NCI-H1417 treated with DMSO at 0.1 percent for 48 hours (cell line): ENCODE measurements at regions not wholly inside any gene's neighbourhood (a gene's known extent, or its start where the extent isn't known, plus 50 kb on each side); places are given as distances from the start of the nearest gene placed in this dataset.
"Not testable (repeated sequence)": the region's sequence is repeated elsewhere in the genome, so short reads cannot be mapped to it uniquely, and the experiment has no call there.

Source experiments
- DNase-seq: peaks from one replicate; lab custom pipeline; 2025; lab: John Stamatoyannopoulos, UW

DNA sequence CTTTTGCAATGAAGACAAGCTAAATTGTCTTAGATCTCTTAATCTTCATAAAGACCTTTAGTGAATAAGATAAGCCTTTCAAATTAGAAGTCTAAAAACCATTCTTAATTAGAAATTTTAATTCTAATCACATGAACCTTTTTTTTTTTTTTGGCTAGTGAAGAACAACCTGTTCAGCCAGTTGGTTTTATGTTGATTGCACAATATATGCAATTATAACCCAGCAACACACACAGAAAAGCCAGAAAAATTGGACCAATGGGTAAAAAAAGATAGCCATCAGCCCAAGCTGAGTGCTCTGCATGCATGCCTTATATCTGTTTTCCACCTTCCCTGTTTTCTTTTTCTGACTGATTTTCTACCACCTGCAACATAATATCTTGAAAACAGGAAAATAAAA lies 252.2 kb downstream of the SYT10 start:
- no peak for DNase-seq

DNA sequence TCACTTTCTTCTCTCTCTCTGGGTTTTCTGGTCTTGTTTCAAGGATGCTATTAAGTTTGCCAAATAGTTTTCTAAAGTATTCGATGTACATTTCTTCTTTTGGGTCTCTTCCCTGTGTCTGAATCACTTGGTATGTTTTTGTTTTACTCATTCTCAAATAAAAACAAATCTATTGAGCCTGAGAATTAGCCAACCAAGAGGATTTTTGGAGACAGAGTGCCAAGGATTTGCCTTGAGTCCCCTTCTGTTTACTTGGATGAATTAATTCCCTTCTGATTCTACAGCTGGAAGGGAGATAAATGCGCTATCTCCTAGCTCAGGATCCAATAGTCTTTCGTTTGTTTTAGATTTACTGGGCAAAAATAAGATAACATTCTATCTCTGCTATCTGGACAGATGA lies 255.5 kb downstream of the SYT10 start:
- DNase-seq = no peak

DNA sequence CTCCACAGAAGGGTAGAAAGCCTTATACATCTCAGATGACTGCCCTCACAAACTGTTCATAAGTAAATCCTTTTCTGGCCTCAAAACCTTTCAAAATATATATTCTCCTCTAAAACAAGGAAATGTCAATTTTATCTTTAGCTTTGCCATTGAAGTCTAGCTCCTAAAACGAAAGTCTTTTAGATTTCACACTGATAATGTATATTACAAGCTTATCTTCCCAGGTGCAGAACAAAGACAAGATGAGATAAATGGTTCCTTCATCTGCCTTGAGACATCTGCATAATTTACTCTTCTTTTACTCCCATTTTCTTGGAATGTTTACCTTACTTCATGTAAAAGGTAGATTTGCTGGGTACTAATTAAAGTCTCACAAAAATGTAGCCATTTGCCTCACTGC lies 257.1 kb downstream of the SYT10 start:
- DNase-seq = no peak

DNA sequence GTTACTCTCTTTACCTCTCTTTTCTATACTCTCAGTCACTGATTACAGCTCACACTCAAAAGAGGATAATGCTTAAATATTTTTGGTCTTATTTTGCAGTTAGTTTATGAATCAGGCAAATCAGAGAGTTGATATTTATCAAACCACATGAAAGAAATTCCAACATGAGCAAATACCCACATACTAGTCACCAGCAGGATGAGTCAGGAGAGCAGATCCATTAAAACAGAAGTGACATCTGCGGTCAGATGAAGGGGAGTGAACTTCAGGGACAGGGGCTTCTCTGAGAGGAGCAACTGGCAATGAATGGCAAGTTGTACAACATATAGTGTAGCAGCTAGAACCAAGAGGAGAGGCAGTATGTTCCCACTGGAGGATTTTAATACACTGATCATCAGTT lies 258.7 kb downstream of the SYT10 start:
- DNase-seq = no peak

DNA sequence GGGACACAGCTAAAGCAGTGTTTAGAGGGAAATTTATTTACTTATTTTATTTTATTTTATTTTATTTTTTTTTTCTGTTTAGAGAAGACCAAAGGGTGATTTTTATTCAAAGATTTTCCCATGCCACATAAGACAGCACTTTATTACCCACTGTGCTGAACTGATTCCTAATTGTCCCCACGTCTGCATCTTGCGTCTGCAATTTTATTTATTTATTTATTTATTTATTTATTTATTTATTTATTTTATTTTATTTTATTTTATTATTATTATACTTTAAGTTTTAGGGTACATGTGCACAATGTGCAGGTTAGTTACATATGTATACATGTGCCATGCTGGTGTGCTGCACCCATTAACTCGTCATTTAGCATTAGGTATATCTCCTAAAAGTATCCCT lies 269.7 kb upstream of the PKP2 start:
- DNase-seq = not testable (repeated sequence)

DNA sequence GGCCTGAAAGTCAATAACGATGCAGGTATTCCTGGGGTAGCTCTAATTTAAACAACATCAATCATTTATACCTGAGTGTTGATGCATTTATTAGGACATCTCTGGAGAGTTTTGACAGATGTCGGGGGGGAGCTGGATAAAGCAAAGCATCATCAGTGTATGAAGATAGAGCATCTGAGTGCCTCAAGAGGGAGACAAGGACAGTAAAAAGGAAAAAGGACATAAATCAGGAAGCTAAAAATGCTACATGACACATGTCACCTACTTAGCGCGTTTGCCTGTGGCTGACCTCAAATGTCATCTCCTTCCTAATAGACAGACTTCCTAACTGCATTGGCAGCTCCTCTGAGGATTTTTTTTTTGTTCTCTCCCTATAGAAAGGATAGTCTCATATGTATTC lies 259.5 kb upstream of the PKP2 start:
- DNase-seq = no peak

DNA sequence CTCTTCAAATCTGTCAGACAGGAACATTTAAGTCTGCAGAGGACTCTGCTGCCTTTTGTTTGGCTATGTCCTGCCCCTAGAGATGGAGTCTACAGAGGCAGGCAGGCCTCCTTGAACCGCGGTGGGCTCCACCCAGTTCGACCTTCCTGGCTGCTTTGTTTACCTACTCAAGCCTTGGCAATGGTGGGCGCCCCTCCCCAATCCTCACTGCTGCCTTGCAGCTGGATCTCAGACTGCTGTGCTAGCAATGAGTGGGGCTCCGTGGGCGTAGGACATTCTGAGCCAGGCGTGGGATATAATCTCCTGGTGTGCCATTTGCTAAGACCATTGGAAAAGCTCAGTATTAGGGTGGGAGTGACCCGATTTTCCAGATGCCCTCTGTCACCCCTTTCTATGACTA lies 250.7 kb upstream of the PKP2 start:
- not testable (repeated sequence) for DNase-seq

DNA sequence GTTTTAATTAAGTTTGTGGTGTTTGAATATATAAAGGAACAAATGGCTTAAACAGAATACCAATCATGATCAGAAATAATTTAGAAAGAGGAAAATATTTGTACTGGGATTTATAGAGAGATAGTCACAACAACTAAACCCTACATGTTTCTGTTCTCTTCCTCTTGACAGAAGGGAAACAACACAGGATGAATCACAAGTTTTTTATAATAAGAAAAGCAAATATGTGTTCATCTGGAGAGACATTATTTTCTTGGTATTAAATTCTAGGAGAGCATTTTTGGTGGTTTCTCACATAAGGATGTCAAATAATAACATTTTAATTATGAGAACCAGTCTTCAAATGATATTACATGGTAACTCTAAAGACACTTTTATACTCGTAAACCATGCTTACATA lies 232.9 kb upstream of the PKP2 start:
- no peak for DNase-seq

DNA sequence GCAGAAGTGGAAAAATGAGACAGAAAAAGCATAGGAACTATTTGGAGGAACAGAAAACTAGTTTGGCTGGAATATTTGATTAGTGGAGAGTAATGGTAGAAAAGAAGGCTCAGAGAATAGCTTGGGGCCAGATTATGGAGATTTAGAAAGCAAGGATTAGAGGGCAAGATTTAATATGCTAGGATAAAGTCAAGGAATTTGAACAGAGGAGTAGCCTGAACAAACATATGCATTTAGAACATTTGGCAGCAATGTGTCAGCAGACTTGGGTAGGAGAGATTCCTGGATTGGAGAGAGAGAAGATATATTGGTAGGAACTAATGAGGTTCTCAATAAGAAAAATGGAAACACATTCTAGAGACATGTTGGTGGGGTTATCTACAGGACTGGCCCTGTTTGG lies 229.2 kb upstream of the PKP2 start:
- DNase-seq = no peak

DNA sequence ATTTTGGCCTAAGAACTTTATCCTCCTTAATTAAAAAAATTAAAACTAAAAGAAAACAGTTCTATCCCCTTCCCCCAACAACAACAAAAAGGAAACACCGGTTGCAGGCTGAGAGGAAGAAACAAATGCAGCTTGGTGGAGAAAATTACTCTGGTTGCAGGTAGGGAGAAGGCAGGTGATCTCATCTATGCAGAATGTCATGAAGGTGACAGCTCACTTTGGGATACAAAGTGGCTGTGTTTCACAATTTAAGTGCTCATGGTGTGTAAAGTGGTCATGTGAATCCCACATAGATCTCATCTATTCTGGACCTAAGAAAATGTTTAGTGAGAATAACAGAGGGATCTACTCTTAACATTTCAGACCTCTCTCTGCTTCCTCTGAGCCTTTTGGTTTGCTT lies 219.7 kb upstream of the PKP2 start:
- DNase-seq = no peak

DNA sequence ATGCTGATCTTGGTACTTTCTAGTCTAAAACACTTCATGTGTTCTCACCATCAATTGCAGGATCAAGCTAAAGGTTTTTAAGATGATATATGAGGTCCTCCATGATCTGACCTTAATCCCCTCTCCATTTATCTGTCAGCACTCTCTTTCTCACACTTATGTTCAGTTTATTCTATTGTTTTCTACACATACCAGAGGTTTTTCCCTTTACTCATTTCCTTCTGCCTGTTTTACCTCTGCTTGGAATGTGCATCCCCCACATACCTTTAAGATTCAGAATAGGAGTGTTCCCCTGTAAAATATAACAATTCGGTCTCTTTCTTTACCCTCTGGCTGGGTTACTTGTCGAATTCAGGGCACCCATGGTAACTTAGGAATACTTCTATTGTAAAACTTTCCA lies 219.1 kb upstream of the PKP2 start:
- no peak for DNase-seq

DNA sequence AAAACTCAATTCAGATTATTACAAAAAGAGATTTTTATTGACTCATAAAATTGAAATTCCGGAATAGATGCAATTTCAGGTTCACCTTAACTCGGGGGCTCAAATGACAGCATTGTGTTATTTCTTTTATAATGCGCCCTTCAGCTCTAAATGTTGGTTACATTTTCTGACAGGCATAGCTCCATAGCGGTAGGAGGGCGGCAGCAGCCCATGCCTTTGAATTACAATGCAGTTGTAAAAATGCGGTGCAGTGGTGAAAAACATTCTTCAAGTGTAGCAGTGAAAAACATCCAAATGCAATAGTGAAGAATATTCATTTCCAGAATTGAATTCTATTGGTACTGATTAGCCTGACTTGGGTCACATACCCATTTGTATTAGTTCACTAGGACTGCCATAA lies 215.3 kb upstream of the PKP2 start:
- no peak for DNase-seq

DNA sequence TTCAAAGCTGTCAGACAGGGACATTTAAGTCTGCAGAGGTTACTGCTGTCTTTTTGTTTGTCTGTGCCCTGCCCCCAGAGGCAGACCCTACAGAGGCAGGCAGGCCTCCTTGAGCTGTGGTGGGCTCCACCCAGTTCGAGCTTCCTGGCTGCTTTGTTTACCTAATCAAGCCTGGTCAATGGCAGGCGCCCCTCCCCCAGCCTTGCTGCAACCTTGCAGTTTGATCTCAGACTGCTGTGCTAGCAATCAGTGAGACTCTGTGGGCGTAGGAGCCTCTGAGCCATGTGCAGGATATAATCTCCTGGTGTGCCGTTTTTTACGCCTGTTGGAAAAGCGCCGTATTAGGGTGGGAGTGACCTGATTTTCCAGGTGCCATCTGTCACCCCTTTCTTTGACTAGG lies 211.2 kb upstream of the PKP2 start:
- DNase-seq = not testable (repeated sequence)

DNA sequence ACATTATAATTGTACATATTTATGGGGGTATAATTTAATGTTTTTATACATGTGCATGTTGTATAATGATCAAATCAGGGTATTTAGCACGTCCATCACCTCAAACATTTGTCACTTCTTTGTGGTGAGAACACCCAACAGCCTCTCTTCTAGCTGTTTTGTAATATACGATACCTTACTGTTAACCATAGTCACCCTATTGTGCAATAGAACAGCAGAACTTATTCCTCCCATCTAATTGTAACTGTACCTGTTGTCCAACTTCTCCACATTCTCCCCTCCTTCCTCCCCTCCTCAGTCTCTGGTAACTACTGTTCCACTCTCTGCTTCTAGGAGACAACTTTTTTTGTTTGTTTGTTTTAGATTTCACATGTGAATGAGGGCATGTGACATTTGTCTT lies 197.0 kb upstream of the PKP2 start:
- no peak for DNase-seq

DNA sequence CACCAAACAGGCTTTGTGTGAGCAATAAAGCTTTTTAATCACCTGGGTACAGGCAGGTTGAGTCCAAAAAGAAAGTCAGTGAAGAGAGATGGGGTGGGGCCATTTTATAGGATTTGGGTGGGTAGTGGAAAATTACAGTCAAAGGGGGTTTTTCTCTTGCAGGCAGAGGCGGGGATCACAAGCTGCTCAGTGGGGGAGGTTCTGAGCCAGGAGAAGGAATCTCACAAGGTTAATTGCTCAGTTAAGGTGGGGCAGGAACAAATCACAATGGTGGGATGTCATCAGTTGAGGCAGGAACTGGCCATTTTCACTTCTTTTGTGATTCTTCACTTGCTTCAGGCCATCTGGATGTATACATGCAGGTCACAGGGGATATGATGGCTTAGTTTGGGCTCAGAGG lies 191.3 kb upstream of the PKP2 start:
- not testable (repeated sequence) for DNase-seq

DNA sequence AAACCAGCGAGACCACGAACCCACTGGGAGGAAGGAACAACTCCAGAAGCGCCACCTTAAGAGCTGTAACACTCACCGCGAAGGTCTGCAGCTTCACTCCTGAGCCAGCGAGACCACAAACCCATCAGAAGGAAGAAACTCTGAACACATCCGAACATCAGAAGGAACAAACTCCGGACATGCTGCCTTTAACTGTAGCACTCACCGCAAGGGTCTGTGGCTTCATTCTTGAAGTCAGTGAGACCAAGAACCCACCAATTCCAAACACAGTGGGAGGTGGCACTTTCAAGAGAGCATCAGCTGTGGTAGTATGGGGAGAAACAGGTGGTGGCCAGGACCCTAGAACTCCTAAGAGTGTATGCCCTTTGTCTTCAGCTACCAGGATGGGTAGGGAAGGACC lies 179.8 kb upstream of the PKP2 start:
- DNase-seq = not testable (repeated sequence)

DNA sequence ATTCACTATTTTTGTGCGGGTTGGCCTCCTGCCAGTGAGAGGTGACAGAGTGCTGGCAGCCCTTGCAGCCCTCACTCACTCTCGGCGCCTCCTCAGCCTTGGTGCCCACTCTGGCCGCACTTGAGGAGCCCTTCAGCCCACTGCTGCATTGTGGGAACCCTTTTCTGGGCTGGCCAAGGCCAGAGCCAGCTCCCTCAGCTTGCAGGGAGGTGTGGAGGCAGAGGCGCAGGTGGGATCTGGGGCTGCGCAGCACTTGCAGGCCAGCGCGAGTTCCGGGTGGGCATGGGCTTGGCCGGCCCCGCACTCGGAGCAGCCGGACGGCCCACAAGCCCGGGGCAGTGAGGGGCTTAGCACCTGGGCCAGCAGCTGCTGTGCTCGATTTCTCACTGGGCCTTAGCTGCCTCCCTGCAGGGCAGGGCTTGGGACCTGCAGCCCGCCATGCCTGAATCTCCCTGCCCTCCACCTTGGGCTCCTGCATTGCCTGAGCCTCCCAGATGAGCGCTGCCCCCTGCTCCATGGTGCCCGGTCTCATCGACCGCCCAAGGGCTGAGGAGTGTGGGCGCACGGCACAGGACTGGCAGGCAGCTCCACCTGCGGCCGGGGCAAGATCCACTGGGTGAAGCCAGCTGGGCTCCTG lies 178.7 kb upstream of the PKP2 start:
- not testable (repeated sequence) for DNase-seq

DNA sequence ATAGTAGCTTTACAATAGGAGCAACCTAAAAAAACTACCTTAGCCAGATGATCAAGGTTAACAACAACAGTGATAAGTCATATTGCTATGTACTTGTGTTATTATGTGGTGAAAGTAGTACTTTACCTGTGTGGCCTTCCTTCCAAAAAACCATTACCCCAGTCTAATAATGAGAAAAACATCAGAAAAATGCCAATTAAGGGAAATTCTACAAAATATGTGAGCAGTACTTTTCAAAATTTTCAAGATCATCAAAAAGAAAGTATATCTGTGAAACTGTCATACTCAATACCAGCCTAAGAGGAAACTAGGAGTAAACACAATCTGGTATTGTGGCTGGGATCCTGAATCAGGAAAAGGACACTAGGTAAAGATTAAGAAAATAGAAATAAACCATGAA lies 165.3 kb upstream of the PKP2 start:
- no peak for DNase-seq

DNA sequence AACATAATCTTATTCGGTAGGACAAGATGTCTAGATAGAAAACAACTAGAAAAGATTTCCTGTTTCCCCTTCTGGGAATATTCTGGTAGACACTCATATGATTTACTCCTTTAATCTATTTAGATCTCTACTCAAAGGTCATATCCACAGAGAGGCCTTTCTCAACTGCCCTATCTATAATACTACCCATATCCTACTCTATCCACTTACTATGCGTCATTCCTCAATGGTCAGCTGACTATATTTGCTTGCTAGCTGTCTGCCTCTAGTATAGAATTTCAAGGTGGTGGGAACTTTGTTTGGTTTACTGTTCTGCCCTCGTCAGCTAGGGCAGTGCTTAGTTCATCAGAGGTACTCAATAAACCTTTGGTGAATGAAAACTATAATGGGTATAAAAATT lies 157.8 kb upstream of the PKP2 start:
- no peak for DNase-seq

DNA sequence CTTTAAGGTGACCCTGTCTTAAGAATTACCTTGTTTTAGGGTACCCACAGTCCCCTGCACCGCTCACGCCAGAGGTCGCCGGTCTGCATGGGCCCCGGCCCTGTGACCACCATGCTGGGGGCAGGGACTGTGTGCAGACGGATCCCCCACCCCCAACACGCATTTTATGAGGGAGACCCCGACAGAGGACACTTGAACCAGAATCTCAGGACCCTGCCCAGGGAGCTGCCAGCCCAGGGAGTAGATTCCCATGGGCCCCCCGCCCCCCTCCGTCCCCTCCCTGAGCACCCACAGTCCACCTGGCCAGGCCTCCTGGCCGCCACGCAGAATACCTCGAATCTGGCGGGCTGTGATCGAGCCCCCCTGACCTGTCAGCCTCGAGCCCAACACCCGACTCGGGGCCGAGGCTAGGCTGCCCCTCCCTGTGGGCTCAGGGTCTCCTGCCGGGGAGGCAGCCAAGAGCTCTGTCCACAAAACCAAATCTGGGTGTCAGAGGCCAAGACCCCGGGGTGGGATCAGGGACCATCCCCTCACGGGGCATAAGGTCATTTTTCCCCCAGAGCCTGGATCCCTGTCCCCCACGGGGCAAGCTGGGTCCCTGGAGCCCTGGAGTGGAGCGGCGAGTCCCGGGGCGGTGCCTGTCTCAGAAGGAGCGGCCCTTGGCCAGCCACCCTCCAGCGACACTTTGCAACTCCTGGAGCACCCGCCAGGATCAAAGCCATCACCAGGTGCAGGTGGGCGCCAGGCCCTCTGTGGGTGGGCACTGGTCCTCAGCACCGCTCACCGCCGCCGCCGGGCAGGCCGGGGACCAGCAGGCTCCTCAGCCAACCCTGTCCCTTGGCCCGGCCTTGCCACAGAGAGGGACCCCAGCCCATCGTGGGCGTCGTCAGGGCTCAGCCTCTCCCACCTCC lies 155.8 kb upstream of the PKP2 start:
- no peak for DNase-seq

DNA sequence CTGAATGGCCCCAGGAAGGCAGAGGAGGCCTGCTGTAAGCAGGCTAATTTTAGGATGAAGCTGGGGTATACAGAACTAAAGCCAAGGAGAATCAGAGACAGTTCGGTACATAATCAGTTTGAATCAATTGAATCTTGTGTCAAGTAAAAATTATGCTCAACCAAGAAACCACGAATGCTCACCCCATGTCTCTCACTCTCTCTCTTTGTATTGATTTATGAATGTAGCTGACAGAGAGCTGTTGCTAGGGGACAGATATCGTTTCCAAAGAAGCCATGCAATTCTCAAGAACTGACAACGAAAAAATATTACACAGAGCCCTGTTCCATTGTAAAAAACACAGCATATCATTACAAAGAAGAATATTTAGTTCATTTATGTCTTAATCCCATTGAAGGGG lies 151.1 kb upstream of the PKP2 start:
- no peak for DNase-seq

DNA sequence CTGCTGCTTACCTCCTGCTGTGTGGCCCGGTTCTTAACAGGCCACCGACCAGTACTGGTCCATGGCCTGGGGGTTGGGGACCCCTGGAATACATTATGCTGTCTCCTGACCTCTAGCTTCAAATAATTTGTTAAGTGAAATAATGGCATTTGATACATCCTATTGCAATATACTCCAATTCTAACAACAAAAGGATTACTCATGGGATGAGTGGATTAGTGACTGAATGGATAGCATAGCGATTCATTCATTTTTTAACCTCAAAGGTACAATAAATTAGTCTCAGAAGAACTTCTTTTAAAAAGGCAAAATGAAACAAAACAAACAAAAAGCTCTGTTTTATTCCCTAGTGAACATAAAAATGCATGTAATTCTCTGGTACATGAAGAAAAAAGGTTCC lies 147.9 kb upstream of the PKP2 start:
- DNase-seq = no peak

DNA sequence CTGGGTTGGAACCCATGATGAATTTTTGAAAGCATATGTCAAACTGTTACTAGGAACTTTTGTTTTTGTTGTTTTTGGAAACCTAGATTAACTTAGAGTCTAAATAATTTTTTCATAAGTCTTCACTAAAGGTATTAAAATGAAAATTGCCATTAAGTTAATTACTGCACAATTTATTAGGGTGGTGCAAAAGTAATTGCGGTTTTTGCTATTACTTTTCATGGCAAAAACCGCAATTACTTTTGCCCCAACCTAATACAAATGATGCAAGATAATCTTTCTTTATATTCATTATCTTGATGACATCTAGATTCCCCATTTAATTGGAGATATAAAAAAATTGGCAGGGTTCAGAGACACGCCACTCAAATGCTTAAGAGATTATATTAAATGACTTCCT lies 145.0 kb upstream of the PKP2 start:
- no peak for DNase-seq

DNA sequence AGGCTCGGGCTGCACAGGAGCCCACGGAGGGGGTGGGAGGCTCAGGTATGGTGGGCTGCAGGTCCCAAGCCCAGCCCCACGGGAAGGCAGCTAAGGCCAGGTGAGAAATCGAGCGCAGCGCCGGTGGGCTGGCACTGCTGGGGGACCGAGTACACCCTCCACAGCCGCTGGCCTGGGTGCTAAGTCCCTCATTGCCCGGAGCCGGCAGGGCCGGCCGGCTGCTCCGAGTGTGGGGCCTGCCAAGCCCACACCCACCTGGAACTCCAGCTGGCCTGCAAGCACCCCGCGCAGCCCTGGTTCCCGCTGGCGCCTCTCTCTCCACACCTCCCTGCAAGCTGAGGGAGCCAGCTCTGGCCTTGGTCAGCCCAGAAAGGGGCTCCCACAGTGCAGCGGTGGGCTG lies 137.4 kb upstream of the PKP2 start:
- not testable (repeated sequence) for DNase-seq
